ENCODE measurements at regions not wholly inside any gene's neighbourhood (a gene's known extent, or its start where the extent isn't known, plus 50 kb on each side); places are given as distances from the start of the nearest gene placed in this dataset.

GRCh38 chr11:38302564-38302963 is 1704.5 kb upstream of the RAG2 start:
- no peak for DNase-seq (ENCODE audit: low read depth in 2 of 2)

GRCh38 chr11:38300570-38300969 is 1702.5 kb upstream of the RAG2 start:
- no peak for DNase-seq (ENCODE audit: low read depth in 2 of 2)

GRCh38 chr11:38296211-38296776 is 1698.3 kb upstream of the RAG2 start:
- DNase-seq (ENCODE audit: low read depth in 2 of 2): no peak

DNA sequence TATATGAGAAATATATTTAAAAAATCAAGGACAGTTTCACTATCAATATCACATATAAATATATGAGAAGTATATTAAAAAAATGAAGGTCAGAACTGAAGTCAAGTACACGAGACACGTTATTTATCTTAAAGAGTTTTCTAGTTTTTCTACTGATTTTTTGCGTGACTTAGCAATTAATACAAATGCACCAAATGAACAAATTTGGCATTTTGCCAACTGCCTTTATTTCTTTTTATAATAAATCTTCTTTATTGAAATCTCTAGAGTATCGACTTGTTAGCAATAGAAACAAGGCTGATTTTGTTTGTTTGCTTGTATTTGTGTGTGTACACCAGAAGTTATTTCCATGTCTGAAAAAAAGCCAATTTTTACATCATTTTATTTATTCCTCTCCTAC is 1684.7 kb upstream of the RAG2 start:
- no peak for DNase-seq (ENCODE audit: low read depth in 2 of 2)

DNA sequence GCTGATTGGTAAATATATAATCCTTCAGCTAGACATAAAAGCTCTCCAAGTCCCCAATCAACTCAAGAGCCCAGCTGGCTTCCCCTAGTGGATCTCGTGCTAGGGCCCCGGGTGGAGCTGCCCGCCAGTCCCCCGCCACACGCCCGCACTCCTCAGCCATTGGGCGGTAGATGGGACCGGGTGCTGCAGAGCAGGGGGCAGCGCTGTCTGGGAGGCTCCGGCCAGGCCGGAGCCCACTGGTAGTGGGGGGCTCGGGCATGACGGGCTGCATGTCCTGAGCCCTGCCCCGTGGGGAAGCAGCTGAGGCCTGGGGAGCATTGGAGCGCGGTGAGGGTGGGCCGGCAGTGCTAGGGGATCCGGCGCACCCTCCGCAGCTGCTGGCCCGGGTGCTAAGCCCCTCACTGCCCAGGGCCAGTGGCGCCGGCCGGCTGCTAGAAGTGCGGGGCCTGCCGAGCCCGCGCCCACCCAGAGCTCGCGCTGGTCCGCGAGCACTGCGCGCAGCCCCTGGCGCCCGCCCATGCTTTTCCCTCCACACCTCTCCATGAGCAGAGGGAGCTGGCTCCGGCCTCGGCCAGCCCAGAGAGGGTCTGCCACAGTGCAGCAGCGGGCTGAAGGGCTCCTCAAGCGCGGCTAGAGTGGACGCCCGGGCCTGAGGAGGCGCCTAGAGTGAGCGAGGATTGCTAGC is 1680.6 kb upstream of the RAG2 start:
- DNase-seq (ENCODE audit: low read depth in 2 of 2): no peak

DNA sequence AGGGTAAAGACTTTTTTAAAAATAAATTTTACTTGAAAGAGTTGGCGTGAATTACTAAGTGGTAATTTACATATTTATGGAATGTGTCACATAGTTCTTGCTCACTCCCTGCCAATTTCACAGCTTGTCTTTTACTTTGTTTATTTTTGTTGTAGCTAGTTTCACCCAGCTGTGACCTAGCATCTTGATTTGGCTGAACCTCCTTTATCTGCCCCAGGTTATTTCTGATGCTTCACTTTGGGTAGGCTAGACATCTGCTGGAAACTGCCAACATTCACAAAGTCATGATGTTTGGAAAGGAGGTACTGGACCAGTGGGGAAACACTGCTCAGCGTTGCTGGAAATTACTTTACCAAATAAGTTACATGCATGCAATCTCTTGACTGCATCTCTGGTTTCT is 1676.0 kb upstream of the RAG2 start:
- DNase-seq (ENCODE audit: low read depth in 2 of 2): no peak

DNA sequence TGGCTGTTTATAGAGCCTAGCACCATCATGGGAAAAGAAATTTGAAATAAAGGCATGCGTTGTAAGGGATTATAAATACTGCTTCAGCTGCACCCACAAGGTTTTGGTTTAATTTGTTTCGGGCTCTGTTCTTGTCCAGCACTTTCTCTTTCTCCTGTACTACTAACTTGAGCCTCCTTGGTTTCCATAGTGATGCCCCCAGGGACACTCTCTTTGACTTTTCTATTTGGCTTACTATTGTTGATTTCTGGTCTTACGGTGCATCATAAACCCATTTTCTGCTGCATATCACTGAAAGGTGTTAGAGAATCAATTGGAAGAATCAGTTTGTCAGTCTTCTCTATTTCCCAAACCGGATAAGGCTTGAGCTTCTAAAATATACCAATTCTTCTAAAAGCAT is 1674.3 kb upstream of the RAG2 start:
- no peak for DNase-seq (ENCODE audit: low read depth in 2 of 2)

- no peak for DNase-seq (ENCODE audit: low read depth in 2 of 2)
Observed at GRCh38 chr11:38266691-38267090, 1668.7 kb upstream of the RAG2 start.

DNA sequence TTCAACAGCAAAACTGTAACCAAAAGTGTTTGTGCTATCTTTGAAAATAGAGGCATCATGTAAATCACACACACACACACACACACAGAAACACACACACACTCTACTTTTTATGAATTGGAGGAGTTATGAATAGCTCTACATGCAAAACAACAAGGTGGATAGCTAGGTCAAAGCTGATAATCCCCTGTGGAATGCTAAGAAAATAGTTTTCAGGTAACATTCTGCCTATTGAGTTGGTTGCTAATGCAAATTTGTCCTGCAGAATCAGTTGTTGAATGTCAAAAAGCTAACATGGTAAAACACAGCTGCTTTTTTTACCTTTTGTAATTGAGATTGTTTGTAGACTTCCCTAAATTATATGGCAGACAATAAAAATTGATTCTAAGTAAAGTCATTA is 1658.4 kb upstream of the RAG2 start:
- DNase-seq (ENCODE audit: low read depth in 2 of 2): no peak

GRCh38 chr11:38254913-38255312 is 1656.9 kb upstream of the RAG2 start:
- DNase-seq (ENCODE audit: low read depth in 2 of 2): no peak

- DNase-seq (ENCODE audit: low read depth in 2 of 2): no peak
Observed at GRCh38 chr11:38252620-38253019, 1654.6 kb upstream of the RAG2 start.

DNA sequence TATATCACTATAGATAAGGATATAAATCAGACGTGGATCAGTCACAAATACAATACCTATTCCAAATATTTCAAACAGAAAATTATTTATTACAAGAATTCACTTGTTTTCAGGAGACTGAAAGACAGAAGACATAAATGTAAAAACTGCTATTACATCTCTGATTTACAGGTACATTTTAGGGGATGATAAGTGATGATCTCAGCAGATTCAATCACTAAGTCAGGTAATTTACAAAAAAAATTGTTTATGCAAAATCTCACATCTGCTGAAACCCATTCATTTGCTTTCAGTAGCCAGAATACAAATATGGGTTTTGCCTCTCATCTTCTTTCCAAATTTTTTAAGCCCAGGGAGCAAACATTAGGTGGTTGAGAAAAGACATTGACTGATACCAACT is 1648.4 kb upstream of the RAG2 start:
- no peak for DNase-seq (ENCODE audit: low read depth in 2 of 2)

DNA sequence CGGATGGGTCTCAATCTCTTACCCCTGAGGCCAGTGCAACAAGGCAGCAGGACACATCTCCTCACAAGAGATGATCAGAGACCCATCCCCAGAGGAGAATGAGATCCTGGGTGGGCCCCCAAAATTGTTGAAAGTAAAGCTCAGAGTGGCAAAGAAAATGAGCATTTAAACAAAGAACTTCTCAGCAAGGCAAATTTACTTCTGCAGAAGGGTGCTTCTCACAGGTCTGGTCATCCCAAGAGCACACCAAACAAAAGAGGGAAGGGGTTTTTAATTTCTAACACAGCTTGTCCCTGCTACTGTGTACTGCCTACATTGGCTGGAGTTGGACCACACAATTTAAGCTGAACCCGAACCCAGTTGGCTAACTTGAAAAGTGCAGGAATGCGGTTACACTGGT is 1628.6 kb upstream of the RAG2 start:
- no peak for DNase-seq (ENCODE audit: low read depth in 2 of 2)

- DNase-seq (ENCODE audit: low read depth in 2 of 2): no peak
Observed at GRCh38 chr11:38221295-38221694, 1623.3 kb upstream of the RAG2 start.

DNA sequence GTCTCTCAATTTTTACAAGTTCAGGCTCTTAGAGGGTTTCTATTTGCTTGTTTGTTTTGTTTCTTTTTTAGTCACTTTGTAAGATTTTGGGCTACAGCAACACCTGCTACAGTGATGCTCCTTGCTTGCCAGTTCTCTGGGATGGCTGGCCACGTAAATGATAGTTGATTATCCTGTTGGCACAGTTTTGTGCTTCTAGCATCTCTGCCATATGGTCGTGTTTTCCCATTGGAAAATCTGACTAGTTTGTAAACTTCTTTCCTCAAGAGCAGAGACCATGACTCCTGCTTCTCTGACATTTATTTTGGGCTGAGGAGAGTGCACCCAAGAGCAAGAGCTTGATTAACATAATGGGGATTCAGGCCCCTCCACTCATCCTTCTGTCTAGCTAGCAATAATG is 1621.6 kb upstream of the RAG2 start:
- no peak for DNase-seq (ENCODE audit: low read depth in 2 of 2)

DNA sequence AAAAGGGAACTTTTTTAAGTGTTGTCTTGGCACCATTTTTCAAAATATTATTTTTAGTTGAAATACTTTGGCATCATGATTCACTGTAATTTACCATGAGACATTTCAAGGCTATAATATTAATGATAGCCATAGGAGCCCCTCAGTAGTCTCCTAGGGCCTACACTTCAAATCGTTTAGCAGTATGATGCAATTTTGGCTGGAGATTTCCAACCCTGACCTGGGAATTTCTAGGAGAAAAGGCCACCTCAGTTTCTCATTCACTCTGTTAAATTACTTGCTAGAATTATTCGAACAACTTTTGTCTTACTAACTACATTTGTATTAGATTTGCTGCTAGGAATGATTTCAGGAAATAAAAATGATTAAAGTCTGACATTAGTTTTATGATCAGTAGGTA is 1610.9 kb upstream of the RAG2 start:
- DNase-seq (ENCODE audit: low read depth in 2 of 2): no peak

- DNase-seq (ENCODE audit: low read depth in 2 of 2): no peak
Observed at GRCh38 chr11:38206663-38207062, 1608.6 kb upstream of the RAG2 start.

DNA sequence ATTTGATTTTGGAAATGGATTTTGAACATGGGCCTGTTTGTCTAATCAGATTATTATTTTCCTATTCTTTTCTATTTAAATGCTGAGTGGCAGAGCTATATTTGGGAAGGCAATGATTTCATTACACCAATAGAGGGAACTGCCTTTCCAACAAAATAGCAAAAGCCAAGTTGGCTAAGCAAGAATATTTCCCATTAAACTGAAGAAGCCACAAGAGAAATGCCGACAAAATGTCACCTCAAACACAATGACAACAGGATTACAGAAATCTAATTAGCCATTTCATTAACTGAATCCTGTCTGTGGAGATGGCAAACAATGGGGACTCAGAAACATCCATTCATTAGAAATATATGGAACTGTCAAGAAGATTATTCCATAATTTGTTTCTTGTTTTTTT is 1593.1 kb upstream of the RAG2 start:
- no peak for DNase-seq (ENCODE audit: low read depth in 2 of 2)

DNA sequence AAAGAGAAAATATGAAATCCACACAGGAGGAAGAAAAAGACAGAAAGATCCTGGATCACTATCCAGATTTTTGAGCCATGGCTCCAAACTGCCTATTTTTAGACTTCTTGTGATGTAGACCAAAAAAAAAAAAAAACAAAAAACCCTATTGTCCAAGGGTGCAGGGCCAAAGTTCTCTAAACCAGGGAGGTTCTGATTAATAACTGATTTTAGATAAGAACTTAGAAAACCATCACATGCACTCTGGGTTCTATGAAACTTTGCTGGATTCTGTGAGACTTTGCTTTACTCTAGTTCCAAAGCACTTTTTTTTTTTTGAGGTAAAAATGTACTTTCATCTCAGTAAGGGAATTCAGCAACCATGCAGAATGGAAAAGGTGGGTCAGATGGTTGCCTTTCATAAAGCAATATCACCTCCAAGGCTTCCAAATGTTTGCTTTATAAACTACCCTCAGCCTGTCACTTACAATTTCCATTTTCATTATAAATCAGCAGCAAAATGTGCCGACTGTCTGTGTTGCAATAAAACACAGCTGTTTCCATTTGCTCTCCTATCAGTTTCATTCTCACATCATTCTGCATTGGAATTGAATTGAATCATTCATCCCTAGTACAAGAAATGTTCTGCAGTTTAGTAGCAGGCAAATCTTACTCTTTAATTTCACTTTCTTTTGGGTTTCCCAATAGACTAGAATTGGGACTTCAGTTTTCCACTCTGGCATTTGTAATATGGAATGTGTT is 1584.3 kb upstream of the RAG2 start:
- peak; percentile 1 to 3 for DNase-seq (ENCODE audit: low read depth in 2 of 2)

DNA sequence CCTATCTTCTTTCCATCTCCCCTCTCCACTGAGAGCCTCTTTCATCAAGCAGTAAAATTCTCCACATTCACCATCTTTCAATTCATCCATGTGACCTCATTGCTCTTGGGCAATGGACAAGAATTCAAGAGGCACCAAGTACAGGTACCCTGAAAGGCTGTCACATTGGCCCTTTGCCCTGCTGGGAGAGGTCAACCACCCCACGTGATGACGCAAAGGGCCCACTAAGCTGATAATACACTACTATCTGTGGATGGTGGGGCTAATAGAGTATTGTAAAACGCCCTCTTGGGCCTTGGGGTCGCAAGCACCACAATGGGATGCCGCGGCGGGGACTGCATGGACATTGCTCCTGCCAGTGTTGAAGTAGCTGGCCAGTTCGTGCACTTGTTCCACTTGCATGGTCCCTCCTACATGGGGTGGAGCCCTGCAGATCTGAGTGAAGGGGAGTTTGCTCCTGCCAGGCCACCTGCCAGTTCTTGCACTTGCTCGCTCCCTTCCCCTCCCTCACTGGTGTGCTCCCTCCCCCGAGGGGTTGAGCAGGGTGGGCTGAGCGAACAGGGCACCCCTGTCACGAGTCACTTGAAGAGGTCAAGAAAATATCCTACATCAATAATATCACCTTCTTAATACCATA is 1578.8 kb upstream of the RAG2 start:
- no peak for DNase-seq (ENCODE audit: low read depth in 2 of 2)

DNA sequence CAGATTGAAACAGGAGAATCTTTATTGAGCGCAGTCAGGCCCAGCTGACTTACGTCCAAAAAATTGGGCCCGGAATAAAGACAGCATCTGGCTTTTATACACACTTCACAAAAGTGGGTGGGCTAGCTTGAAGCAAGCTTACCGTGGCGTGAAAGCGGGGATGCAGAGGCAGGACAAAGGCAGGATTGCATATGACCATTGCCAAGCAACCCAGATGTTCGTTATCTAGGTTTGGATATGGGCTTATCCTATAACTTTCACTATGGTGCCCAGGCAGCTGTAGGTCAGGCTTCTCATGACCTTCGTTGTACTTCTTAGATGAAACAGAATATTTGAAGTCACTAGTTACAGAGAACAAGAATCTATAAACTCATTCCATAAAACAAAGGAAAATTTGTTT is 1575.6 kb upstream of the RAG2 start:
- DNase-seq (ENCODE audit: low read depth in 2 of 2): no peak

DNA sequence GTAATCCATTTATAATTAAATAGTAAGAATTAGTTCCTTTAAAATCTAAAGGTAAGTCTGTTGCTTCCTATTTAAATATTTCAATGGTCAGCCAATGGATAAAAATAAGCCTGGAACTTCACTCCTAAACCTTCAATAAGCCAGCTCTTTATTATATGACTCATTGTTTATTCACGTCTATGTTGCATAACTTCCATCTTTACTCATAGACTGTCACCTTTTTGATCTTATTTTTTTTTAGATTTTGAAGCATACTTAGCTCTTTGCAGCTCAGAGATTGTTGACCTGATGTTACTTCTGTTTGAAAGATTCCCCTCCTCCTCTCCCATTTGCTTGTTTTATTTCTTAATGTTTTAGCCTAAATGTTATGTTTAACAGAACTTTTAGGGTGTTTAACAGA is 1571.2 kb upstream of the RAG2 start:
- DNase-seq (ENCODE audit: low read depth in 2 of 2): peak; percentile 30 to 33

DNA sequence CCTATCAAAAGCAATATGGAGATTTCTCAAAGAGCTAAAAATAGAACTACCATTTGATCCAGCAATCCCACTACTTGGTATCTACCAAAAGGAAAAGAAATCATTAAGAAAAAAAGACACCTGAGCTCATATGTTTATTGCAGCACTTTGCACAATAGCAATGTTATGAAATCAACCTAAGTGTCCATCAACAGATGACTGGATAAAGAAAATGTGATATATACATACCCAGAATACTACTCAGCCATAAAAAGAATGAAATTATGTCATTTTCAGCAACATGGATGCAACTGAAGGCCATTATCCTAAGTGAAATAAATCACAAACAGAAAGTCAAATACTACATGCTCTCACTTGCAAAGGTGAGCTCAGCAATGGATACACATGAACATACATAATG is 1565.5 kb upstream of the RAG2 start:
- no peak for DNase-seq (ENCODE audit: low read depth in 2 of 2)
